ENCODE measurements at regions not wholly inside any gene's neighbourhood (a gene's known extent, or its start where the extent isn't known, plus 50 kb on each side); places are given as distances from the start of the nearest gene placed in this dataset.

DNA sequence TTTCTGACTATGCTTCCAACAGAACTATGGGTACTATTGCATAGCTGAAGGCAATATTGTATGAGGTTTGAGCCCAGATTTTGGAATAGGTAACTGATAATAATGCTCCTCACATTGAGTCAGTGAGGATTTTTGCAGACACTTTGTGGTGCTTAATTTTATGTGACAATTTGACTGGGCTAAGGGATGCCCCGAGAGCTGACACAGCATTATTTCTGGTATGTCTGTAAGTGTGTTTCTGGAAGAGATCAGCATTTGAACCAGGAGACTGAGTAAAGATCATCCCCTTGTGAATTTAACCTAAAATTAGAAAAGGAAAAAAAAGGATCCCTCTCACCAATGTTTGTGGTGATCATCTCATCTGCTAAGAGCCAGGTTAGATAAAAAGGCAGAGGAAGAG, 404.9 kb downstream of the AEBP2 start:
- TF ChIP-seq POLR2AphosphoS5 (IDR thresholded peaks at IDR 0.05; ENCODE audit: low read depth, low read length) (no peak), POLR2A (IDR thresholded peaks at IDR 0.05; ENCODE audit: low read depth, low read length) (no peak)

Data from GM12892 (cell line).